Endothelial cell of umbilical vein (primary cell): ENCODE measurements at regions not wholly inside any gene's neighbourhood (a gene's known extent, or its start where the extent isn't known, plus 50 kb on each side); places are given as distances from the start of the nearest gene placed in this dataset.
"Not testable (repeated sequence)": the region's sequence is repeated elsewhere in the genome, so short reads cannot be mapped to it uniquely, and the experiment has no call there.

Experiments
- BruUV-seq: library from RNA; stranded (reverse); fragments of 400-500 nt; replicated peaks from 2 replicates; lab custom pipeline; 2021; lab: Mats Ljungman, UMichigan
- CTCF ChIA-PET: fragments of 300-600, 350-600 bp; sonication (Branson Sonifier 250); formaldehyde crosslinking; loops from one replicate; lab custom pipeline; 2021; ENCODE audit warnings: antibody characterized with exemption, inconsistent platforms; lab: Charles Lee
- POLR2A ChIA-PET: fragments of 300-600, 350-600 bp; sonication (Branson Sonifier 250); formaldehyde crosslinking; loops from one replicate; lab custom pipeline; 2021; ENCODE audit warnings: antibody characterized with exemption, inconsistent platforms; lab: Charles Lee
- DNase-seq: peaks from one replicate; pipeline ENCODE4 v3.0.0-alpha.2; 2011; ENCODE audit warnings: low read depth, low spot score
- FAIRE-seq: peaks from 2 replicates; lab custom pipeline; 2011; peaks lifted over from hg19 to GRCh38; lab: Jason Lieb, UNC
- H2AFZ ChIP-seq: 2 replicates; pipeline ENCODE4 v1.6.0; 2012; ENCODE audit warnings: low read depth, low read length, control low read depth, inconsistent platforms
- H3K27ac ChIP-seq: 2 replicates; pipeline ENCODE4 v1.5.1; 2011; ENCODE audit warnings: low read depth, mild to moderate bottlenecking, control low read depth, low read length, moderate library complexity; ENCODE audit not compliant: insufficient read depth
- H3K27me3 ChIP-seq, 2 experiments: 2 replicates each; pipeline versions ENCODE4 v1.6.0 to v1.6.1; 2011; ENCODE audit warnings: low read length in 2 of 2, mixed read lengths in 1 of 2; ENCODE audit not compliant: control insufficient read depth in 2 of 2, insufficient read depth in 2 of 2
- H3K36me3 ChIP-seq, 2 experiments: 2 replicates in 1 of 2; 3 replicates in 1 of 2; pipeline ENCODE4 v1.5.1; 2011; ENCODE audit warnings: low read length in 2 of 2, mild to moderate bottlenecking in 1 of 2, moderate library complexity in 1 of 2; ENCODE audit not compliant: control insufficient read depth in 2 of 2, insufficient read depth in 2 of 2; ENCODE audit errors: extremely low read depth in 1 of 2
- H3K4me1 ChIP-seq: 3 replicates; pipeline ENCODE4 v1.5.1; 2011; ENCODE audit warnings: mild to moderate bottlenecking, low read length; ENCODE audit not compliant: control insufficient read depth, insufficient read depth; ENCODE audit errors: extremely low read depth
- H3K4me2 ChIP-seq: 2 replicates; pipeline ENCODE4 v1.6.1; 2011; ENCODE audit warnings: low read length, control low read depth, mixed read lengths; ENCODE audit not compliant: insufficient read depth
- H3K4me3 ChIP-seq, 3 experiments: fragments of 200-600 bp in 1 of 3; sonication (generic), shearing (Covaris generic) in 1 of 3; replicated peaks in 1 of 3; 2 replicates each; pipeline ENCODE4 v1.5.1; 2011 to 2016; ENCODE audit warnings: control low read depth in 3 of 3, low read length in 3 of 3, mild to moderate bottlenecking in 2 of 3, inconsistent platforms in 1 of 3, low read depth in 1 of 3, moderate library complexity in 1 of 3; ENCODE audit not compliant: insufficient read depth in 1 of 3
- H3K79me2 ChIP-seq: 2 replicates; pipeline ENCODE4 v1.6.0; 2012; ENCODE audit warnings: low read length, inconsistent platforms; ENCODE audit not compliant: control insufficient read depth, insufficient read depth
- H3K9ac ChIP-seq: replicated peaks from 2 replicates; pipeline ENCODE3; 2011; ENCODE audit warnings: low read length, control low read depth; ENCODE audit not compliant: insufficient read depth; ENCODE audit errors: extremely low read depth
- H3K9me1 ChIP-seq: replicated peaks from 3 replicates; pipeline ENCODE4 v1.6.0; 2011; ENCODE audit warnings: mild to moderate bottlenecking, low read length; ENCODE audit not compliant: control insufficient read depth, insufficient read depth; ENCODE audit errors: extremely low read depth
- H3K9me3 ChIP-seq: replicated peaks from 2 replicates; pipeline ENCODE4 v1.5.1; 2012; ENCODE audit warnings: low read length, inconsistent platforms; ENCODE audit not compliant: control insufficient read depth, insufficient read depth
- H4K20me1 ChIP-seq: replicated peaks from 2 replicates; pipeline ENCODE3; 2011; ENCODE audit warnings: mild to moderate bottlenecking, low read length; ENCODE audit not compliant: control insufficient read depth, insufficient read depth; ENCODE audit errors: extremely low read depth
- CTCF ChIP-seq, 2 donors: IDR thresholded peaks; 1 replicate in 1 of 2; 2 replicates in 1 of 2; pipeline ENCODE4 v1.5.1; 2011; ENCODE audit warnings: low read length in 2 of 2, mild to moderate bottlenecking in 2 of 2, moderate library complexity in 2 of 2, control low read depth in 1 of 2, inconsistent platforms in 1 of 2, low read depth in 1 of 2; ENCODE audit not compliant: insufficient read depth in 1 of 2; ENCODE audit errors: extremely low read depth in 1 of 2
- dilution Hi-C: fragments of 300-500 bp; cut with MboI; formaldehyde crosslinking; loops from one replicate; pipeline ENCODE4 v1.15.0; 2019; ENCODE audit warnings: low sequenced_read_pairs; ENCODE audit not compliant: extremely low pct_ligation_motif_present
- intact Hi-C: fragments of 100-400 bp; cut with micrococcal nuclease; formaldehyde crosslinking; loops from one replicate; pipeline ENCODE4 v1.10.0; 2022
- TF ChIP-seq, protein P1 (sequence below): IDR thresholded peaks from 2 replicates; pipeline ENCODE4 v1.6.1; 2011; ENCODE audit not compliant: insufficient read depth, insufficient read length

GRCh38 chr9:39583413-39583747 is 227.9 kb downstream of the SPATA31A1 start:
- H3K4me1 ChIP-seq, CTCF ChIA-PET, POLR2A ChIA-PET, H3K4me3 ChIP-seq, H4K20me1 ChIP-seq, H3K9me1 ChIP-seq, H3K9me3 ChIP-seq, H3K4me2 ChIP-seq, H3K27ac ChIP-seq, H3K36me3 ChIP-seq, DNase-seq, H2AFZ ChIP-seq, dilution Hi-C loops, BruUV-seq, FAIRE-seq, H3K79me2 ChIP-seq, H3K9ac ChIP-seq, H3K27me3 ChIP-seq, intact Hi-C loops: not testable (repeated sequence)

DNA sequence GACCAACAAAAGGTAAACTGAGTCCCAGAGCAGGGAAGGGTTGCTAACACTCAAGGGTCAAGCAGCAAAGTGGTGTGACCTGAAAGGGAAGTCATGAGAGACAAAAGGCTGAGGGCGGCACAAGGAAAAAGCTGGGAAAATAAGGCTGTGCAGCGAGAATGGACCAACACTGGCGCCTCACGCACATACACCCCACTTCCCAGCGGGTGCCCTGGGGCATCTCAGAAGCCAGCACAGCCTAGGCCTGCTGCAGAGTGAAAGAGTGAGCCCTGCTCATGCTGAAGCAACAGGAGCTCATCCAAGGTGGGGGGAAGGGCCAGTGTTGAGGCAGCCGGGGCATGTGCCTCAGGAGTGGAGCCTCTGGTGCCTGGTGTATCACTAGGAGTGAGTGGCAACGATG is 229.8 kb downstream of the SPATA31A1 start:
- CTCF ChIA-PET, FAIRE-seq, H3K27ac ChIP-seq, H3K4me3 ChIP-seq, POLR2A ChIA-PET, DNase-seq, H3K27me3 ChIP-seq, H3K9me1 ChIP-seq, H3K9me3 ChIP-seq, H3K4me2 ChIP-seq, H4K20me1 ChIP-seq, BruUV-seq, H3K4me1 ChIP-seq, H3K9ac ChIP-seq, H3K36me3 ChIP-seq, H2AFZ ChIP-seq, intact Hi-C loops, dilution Hi-C loops, H3K79me2 ChIP-seq: not testable (repeated sequence)

DNA sequence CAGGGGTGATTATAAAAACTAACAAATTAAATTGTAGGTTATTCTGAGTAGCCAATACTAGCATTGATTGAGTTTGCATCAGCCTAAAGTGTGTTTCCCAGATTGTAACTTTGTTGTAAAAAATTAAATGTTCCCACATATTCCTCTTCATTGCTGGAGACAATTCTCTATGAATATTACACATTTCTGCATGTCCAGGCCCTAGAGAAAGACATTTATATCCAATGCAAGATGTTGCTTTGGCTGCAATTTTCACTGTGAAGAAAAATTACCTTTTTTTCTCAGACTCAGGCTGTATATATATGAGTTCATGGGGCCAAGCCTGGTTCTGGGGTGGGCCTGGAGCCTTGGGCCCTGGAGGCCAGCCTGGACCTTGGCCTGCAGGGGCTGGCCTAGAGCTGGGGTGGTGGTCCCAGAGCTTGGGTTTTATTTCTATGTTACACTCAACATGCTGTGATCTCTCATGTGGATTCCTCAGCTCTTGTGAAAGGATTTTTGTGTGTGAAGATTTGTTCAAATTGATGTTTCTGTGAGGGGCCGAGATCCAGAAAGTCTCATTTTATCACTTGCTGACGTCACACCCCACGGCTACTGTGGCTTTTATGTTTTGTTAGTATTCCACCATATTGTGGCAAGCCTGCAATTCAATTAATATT is 232.5 kb downstream of the SPATA31A1 start:
- no peak for FAIRE-seq
- Histone ChIP-seq H3K4me1 (no peaks in the 10 kb centered on the region), H3K79me2 (no peaks in the 10 kb centered on the region), H3K4me2 (no peak overlapping the region), H3K27me3 (no peaks in the 10 kb centered on the region), H3K4me3 (no peak overlapping the region), H3K9ac (no peak overlapping the region), H3K36me3 (no peaks in the 10 kb centered on the region), H3K27ac (no peak overlapping the region), H3K9me1 (no peaks in the 10 kb centered on the region), H3K9me3 (no peaks in the 10 kb centered on the region), H2AFZ (no peak overlapping the region), H4K20me1 (no peaks in the 10 kb centered on the region)
- POLR2A ChIA-PET = no interaction called here
- BruUV-seq = no TSS peak
- intact Hi-C loops = no loop called here
- CTCF ChIA-PET = no interaction called here
- dilution Hi-C loops = no loop called here
- DNase-seq = no peak
- TF ChIP-seq, protein P1, sequence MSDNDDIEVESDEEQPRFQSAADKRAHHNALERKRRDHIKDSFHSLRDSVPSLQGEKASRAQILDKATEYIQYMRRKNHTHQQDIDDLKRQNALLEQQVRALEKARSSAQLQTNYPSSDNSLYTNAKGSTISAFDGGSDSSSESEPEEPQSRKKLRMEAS = no peak
- no peak for TF ChIP-seq CTCF (IDR thresholded peaks at IDR 0.05; ENCODE audit: extremely low read depth in 1 of 2, insufficient read depth in 1 of 2, low read depth in 1 of 2, low read length in 2 of 2)
